ENCODE measurements at regions not wholly inside any gene's neighbourhood (a gene's known extent, or its start where the extent isn't known, plus 50 kb on each side); places are given as distances from the start of the nearest gene placed in this dataset.

DNA sequence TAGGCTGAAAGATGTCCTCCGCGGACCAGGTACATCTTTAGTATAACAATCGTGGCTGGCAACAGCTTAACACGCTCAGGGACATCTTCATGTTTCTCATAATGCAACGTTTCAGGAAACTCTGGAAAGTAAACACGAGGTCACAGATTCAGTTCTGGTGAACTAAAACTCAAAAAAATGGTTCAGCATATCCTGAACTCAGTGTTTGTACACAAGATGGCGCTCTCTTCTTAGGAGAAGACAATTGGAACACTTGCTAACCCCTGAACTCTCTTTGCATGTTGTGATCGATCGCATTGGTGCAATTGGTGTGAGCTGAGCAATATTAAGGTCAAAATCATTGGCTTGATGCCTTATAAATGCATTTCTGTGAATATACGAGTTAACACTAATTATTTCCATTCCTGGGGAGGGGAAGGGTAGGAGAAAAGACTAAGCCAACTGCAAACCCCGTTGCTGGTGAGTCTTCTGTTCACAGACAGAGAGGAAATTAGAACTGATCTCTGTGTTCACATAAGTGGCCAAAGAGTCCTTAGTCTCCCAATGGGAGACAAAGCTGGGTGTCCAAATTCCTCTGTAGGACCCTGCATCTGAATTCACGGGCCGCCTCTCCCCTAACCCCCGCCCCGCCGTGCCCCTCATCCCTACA lies 52.6 kb upstream of the FAM180A start:
- TF ChIP-seq, protein P1, sequence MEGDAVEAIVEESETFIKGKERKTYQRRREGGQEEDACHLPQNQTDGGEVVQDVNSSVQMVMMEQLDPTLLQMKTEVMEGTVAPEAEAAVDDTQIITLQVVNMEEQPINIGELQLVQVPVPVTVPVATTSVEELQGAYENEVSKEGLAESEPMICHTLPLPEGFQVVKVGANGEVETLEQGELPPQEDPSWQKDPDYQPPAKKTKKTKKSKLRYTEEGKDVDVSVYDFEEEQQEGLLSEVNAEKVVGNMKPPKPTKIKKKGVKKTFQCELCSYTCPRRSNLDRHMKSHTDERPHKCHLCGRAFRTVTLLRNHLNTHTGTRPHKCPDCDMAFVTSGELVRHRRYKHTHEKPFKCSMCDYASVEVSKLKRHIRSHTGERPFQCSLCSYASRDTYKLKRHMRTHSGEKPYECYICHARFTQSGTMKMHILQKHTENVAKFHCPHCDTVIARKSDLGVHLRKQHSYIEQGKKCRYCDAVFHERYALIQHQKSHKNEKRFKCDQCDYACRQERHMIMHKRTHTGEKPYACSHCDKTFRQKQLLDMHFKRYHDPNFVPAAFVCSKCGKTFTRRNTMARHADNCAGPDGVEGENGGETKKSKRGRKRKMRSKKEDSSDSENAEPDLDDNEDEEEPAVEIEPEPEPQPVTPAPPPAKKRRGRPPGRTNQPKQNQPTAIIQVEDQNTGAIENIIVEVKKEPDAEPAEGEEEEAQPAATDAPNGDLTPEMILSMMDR (IDR thresholded peaks at IDR 0.05) = peak; percentile 49 to 86 (median 80)
- no peak for TF ChIP-seq POLR2A (IDR thresholded peaks at IDR 0.05)

Data from Peyer's patch (tissue), 4 donors.